GM18508 (cell line): ENCODE measurements at regions not wholly inside any gene's neighbourhood (a gene's known extent, or its start where the extent isn't known, plus 50 kb on each side); places are given as distances from the start of the nearest gene placed in this dataset.

Source experiments
- ATAC-seq: cut with Tn5 transposase; IDR thresholded peaks from one replicate; pipeline ENCODE4 v1.9.1; 2021; ENCODE audit warnings: moderate number of reproducible peaks; ENCODE audit not compliant: insufficient read depth, unreplicated experiment

DNA sequence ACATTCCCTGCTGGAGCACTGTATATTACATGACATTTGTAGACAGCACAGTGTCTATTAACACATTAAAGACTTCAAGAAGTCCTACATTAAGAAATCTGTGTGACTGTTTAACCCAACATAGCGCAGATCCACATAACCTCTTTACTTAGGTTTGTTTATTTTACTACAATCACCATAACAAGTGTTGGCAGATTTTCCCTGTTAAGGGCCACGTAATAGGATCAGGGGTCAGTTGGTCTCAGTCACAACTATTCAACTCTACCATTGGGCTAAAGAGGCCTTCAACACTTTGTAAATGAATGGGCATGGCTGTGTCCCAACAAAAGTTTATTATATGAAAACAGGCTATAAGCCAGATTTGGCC is 51.3 kb upstream of the ADORA2B start:
- ATAC-seq: no peak

DNA sequence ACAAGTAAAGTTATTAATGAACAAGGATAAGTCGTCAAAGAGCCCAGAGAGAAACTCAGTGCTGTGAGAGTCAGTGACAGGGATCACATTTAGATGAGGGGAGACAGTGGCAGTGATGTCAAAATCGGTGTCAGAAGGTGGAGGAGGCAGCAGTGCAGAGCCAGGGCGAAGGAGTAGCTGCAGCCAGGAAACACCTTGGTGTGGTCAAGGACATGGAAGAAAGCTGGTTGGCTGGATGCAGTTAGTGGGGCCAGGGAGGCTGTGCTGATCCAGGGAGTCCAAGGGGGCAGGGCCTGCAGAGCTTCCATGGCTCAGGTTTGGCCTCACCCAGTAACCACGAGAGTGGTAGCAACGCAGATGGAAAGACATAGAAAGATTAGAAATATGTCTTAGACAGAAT is 50.7 kb upstream of the ADORA2B start:
- ATAC-seq: no peak

DNA sequence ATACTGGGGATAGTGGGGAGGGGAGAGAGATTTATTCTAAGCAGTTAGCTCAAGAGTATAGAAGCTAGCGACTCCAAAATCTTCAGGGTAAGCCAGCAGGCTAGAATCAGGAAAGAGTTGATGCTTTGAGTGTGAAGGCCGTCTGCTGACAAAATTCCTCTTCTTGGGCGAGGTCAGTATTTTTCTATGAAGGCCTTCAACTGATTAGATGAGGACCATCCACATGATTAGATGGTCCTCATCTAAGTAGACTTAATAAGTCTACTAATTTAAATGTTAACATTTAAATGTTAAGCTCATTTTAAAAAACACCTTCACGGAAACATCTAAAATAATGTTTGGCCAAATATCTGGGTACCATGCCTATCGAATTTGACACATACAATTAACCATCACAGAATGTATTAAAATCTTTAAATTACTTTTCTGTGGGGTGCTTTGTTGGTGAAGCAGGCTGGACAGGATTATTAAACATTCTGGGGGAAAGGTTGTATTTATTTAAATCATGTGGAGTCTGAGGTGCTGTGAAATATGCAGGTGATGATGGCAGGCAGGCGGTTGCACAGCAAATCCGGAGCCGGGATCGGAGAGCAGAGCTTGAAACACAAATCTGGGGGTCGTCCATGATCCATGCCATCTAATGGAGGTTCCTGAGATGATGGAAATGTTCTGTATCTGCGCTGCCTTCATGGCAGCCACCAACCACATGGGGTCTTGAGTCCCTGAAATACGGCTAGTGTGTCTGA is 49.8 kb upstream of the ADORA2B start:
- ATAC-seq: no peak
